SU-DHL-6 (cell line): ENCODE measurements at regions not wholly inside any gene's neighbourhood (a gene's known extent, or its start where the extent isn't known, plus 50 kb on each side); places are given as distances from the start of the nearest gene placed in this dataset.

Experiments used
- H2AFZ ChIP-seq: fragments of 200-600 bp; sonication (generic); 2 replicates; pipeline ENCODE4 v1.6.1; 2014; ENCODE audit warnings: low read depth, mild to moderate bottlenecking, moderate library complexity, mixed read lengths, antibody characterized with exemption, low read length; ENCODE audit not compliant: severe bottlenecking
- H3F3A ChIP-seq: fragments of 200-600 bp; shearing (Covaris generic); 2 replicates; pipeline ENCODE4 v1.6.0; 2016; ENCODE audit warnings: antibody characterized with exemption, mild to moderate bottlenecking; ENCODE audit not compliant: insufficient read depth
- H3K27ac ChIP-seq: fragments of 200-600 bp; sonication (generic); 2 replicates; pipeline ENCODE4 v1.5.1; 2016; ENCODE audit warnings: low read depth, mild to moderate bottlenecking, low read length, moderate library complexity, mixed read lengths
- H3K27me3 ChIP-seq: fragments of 200-600 bp; sonication (generic), shearing (Covaris generic); 2 replicates; pipeline ENCODE4 v1.6.0; 2014; ENCODE audit warnings: mild to moderate bottlenecking, low read length
- H3K36me3 ChIP-seq: fragments of 200-600 bp; sonication (generic); 2 replicates; pipeline ENCODE4 v1.6.1; 2014; ENCODE audit warnings: mild to moderate bottlenecking, low read length, mixed read lengths
- H3K4me2 ChIP-seq: fragments of 300-600, 200-600 bp; shearing (Covaris generic), sonication (generic); 2 replicates; pipeline ENCODE4 v1.6.0; 2014; ENCODE audit warnings: low read length, low read depth, mild to moderate bottlenecking; ENCODE audit not compliant: poor library complexity, severe bottlenecking
- H3K4me3 ChIP-seq: fragments of 200-600 bp; sonication (generic); 2 replicates; pipeline ENCODE4 v1.5.1; 2014; ENCODE audit warnings: antibody characterized with exemption, low read length, mild to moderate bottlenecking, mixed read lengths; ENCODE audit not compliant: insufficient read depth, poor library complexity, severe bottlenecking
- H3K79me2 ChIP-seq: fragments of 200-600 bp; sonication (generic); 2 replicates; pipeline ENCODE4 v1.6.1; 2014; ENCODE audit warnings: mild to moderate bottlenecking, low read length, moderate library complexity; ENCODE audit not compliant: insufficient read depth
- H3K9ac ChIP-seq: fragments of 200-600 bp; sonication (generic); 2 replicates; pipeline ENCODE4 v1.7.0; 2014; ENCODE audit warnings: mild to moderate bottlenecking, low read length
- H3K9me2 ChIP-seq: fragments of 200-600 bp; sonication (generic); replicated peaks from 2 replicates; pipeline ENCODE4 v1.6.1; 2014; ENCODE audit warnings: low read length; ENCODE audit not compliant: insufficient read depth
- H3K9me3 ChIP-seq: fragments of 200-600 bp; sonication (generic); 2 replicates; pipeline ENCODE4 v1.6.1; 2014; ENCODE audit warnings: low read length, mixed read lengths; ENCODE audit not compliant: insufficient read depth
- H4K20me1 ChIP-seq: fragments of 200-600 bp; sonication (generic); 2 replicates; pipeline ENCODE4 v1.6.1; 2014; ENCODE audit warnings: low read depth, mild to moderate bottlenecking, antibody characterized with exemption, low read length, moderate library complexity, mixed read lengths
- CTCF ChIP-seq: fragments of 200-600 bp; sonication (generic); IDR thresholded peaks from one replicate; pipeline ENCODE4 v1.5.1; 2017; ENCODE audit warnings: antibody characterized with exemption, mild to moderate bottlenecking, low read length, moderate library complexity; ENCODE audit not compliant: insufficient read depth, poor library complexity, severe bottlenecking
- EZH2phosphoT487 ChIP-seq: fragments of 200-600 bp; sonication (generic), shearing (Covaris generic); conservative IDR thresholded peaks from 2 replicates; pipeline ENCODE4 v1.6.1; 2018; ENCODE audit warnings: mild to moderate bottlenecking, antibody characterized with exemption, low read length, moderate library complexity, mixed read lengths

GRCh38 chr14:22071006-22071405, 397.4 kb upstream of the OR4E1 start:
- no peaks in the 10 kb centered on the region for H3K79me2 ChIP-seq
- peak overlapping the region; percentile 13; the same call in 1 of the 2 replicates for H3K9ac ChIP-seq
- H3K9me3 ChIP-seq: no peaks in the 10 kb centered on the region
- no peaks in the 10 kb centered on the region for H3K27me3 ChIP-seq
- TF ChIP-seq CTCF (no peak), EZH2phosphoT487 (no peak)
- peak overlapping the region; percentile 53 for H3K4me2 ChIP-seq
- H3K9me2 ChIP-seq: no peaks in the 10 kb centered on the region
- peak overlapping the region; percentile 17 for H2AFZ ChIP-seq
- peak overlapping the region; percentile 28 for H3K4me3 ChIP-seq
- no peaks in the 10 kb centered on the region for H3F3A ChIP-seq
- H4K20me1 ChIP-seq: no peaks in the 10 kb centered on the region
- peak overlapping the region; percentile 3; the same call in 1 of the 2 replicates for H3K27ac ChIP-seq
- H3K36me3 ChIP-seq: no peaks in the 10 kb centered on the region

- no peaks in the 10 kb centered on the region for H3K36me3 ChIP-seq
- no peaks in the 10 kb centered on the region for H3K79me2 ChIP-seq
- no peaks in the 10 kb centered on the region for H3K9me3 ChIP-seq
- no peak for TF ChIP-seq EZH2phosphoT487
- no peak for TF ChIP-seq CTCF
- peak overlapping the region; percentile 13; the same call in 1 of the 2 replicates for H3K9ac ChIP-seq
- no peak overlapping the region; the same call in 1 of the 2 replicates for H3K27ac ChIP-seq
- H4K20me1 ChIP-seq: no peaks in the 10 kb centered on the region
- H3K27me3 ChIP-seq: no peaks in the 10 kb centered on the region
- peak overlapping the region; percentile 28 for H3K4me3 ChIP-seq
- peak overlapping the region; percentile 17 for H2AFZ ChIP-seq
- H3F3A ChIP-seq: no peaks in the 10 kb centered on the region
- peak overlapping the region; percentile 53 for H3K4me2 ChIP-seq
- H3K9me2 ChIP-seq: no peaks in the 10 kb centered on the region
Measured at GRCh38 chr14:22070119-22070982, 396.7 kb upstream of the OR4E1 start.

- H3K27me3 ChIP-seq: no peaks in the 10 kb centered on the region
- no peak overlapping the region for H3K4me2 ChIP-seq
- no peaks in the 10 kb centered on the region for H3K9me3 ChIP-seq
- TF ChIP-seq CTCF (no peak), EZH2phosphoT487 (no peak)
- H3K79me2 ChIP-seq: no peaks in the 10 kb centered on the region
- no peaks in the 10 kb centered on the region for H3K9me2 ChIP-seq
- H2AFZ ChIP-seq: no peak overlapping the region
- no peaks in the 10 kb centered on the region for H3K36me3 ChIP-seq
- no peak overlapping the region for H3K4me3 ChIP-seq
- no peak overlapping the region for H3K9ac ChIP-seq
- no peaks in the 10 kb centered on the region for H3F3A ChIP-seq
- no peak overlapping the region for H3K27ac ChIP-seq
- no peaks in the 10 kb centered on the region for H4K20me1 ChIP-seq
Measured at GRCh38 chr14:22065347-22065746, 391.7 kb upstream of the OR4E1 start.
